Endothelial cell of umbilical vein (primary cell): ENCODE measurements at regions not wholly inside any gene's neighbourhood (a gene's known extent, or its start where the extent isn't known, plus 50 kb on each side); places are given as distances from the start of the nearest gene placed in this dataset.
A peak's percentile ranks its signal among the peaks of the same experiment; 100 is the strongest.

Source experiments
- BruUV-seq: library from RNA; stranded (reverse); fragments of 400-500 nt; replicated peaks from 2 replicates; lab custom pipeline; 2021; lab: Mats Ljungman, UMichigan
- CTCF ChIA-PET: fragments of 300-600, 350-600 bp; sonication (Branson Sonifier 250); formaldehyde crosslinking; loops from one replicate; lab custom pipeline; 2021; ENCODE audit warnings: antibody characterized with exemption, inconsistent platforms; lab: Charles Lee
- POLR2A ChIA-PET: fragments of 300-600, 350-600 bp; sonication (Branson Sonifier 250); formaldehyde crosslinking; loops from one replicate; lab custom pipeline; 2021; ENCODE audit warnings: antibody characterized with exemption, inconsistent platforms; lab: Charles Lee
- DNase-seq: peaks from one replicate; pipeline ENCODE4 v3.0.0-alpha.2; 2011; ENCODE audit warnings: low read depth, low spot score
- FAIRE-seq: peaks from 2 replicates; lab custom pipeline; 2011; peaks lifted over from hg19 to GRCh38; lab: Jason Lieb, UNC
- H2AFZ ChIP-seq: 2 replicates; pipeline ENCODE4 v1.6.0; 2012; ENCODE audit warnings: low read depth, low read length, control low read depth, inconsistent platforms
- H3K27ac ChIP-seq: 2 replicates; pipeline ENCODE4 v1.5.1; 2011; ENCODE audit warnings: low read depth, mild to moderate bottlenecking, control low read depth, low read length, moderate library complexity; ENCODE audit not compliant: insufficient read depth
- H3K27me3 ChIP-seq, 2 experiments: 2 replicates each; pipeline versions ENCODE4 v1.6.0 to v1.6.1; 2011; ENCODE audit warnings: low read length in 2 of 2, mixed read lengths in 1 of 2; ENCODE audit not compliant: control insufficient read depth in 2 of 2, insufficient read depth in 2 of 2
- H3K36me3 ChIP-seq, 2 experiments: 2 replicates in 1 of 2; 3 replicates in 1 of 2; pipeline ENCODE4 v1.5.1; 2011; ENCODE audit warnings: low read length in 2 of 2, mild to moderate bottlenecking in 1 of 2, moderate library complexity in 1 of 2; ENCODE audit not compliant: control insufficient read depth in 2 of 2, insufficient read depth in 2 of 2; ENCODE audit errors: extremely low read depth in 1 of 2
- H3K4me1 ChIP-seq: 3 replicates; pipeline ENCODE4 v1.5.1; 2011; ENCODE audit warnings: mild to moderate bottlenecking, low read length; ENCODE audit not compliant: control insufficient read depth, insufficient read depth; ENCODE audit errors: extremely low read depth
- H3K4me2 ChIP-seq: 2 replicates; pipeline ENCODE4 v1.6.1; 2011; ENCODE audit warnings: low read length, control low read depth, mixed read lengths; ENCODE audit not compliant: insufficient read depth
- H3K4me3 ChIP-seq, 3 experiments: fragments of 200-600 bp in 1 of 3; sonication (generic), shearing (Covaris generic) in 1 of 3; replicated peaks in 1 of 3; 2 replicates each; pipeline ENCODE4 v1.5.1; 2011 to 2016; ENCODE audit warnings: control low read depth in 3 of 3, low read length in 3 of 3, mild to moderate bottlenecking in 2 of 3, inconsistent platforms in 1 of 3, low read depth in 1 of 3, moderate library complexity in 1 of 3; ENCODE audit not compliant: insufficient read depth in 1 of 3
- H3K79me2 ChIP-seq: 2 replicates; pipeline ENCODE4 v1.6.0; 2012; ENCODE audit warnings: low read length, inconsistent platforms; ENCODE audit not compliant: control insufficient read depth, insufficient read depth
- H3K9ac ChIP-seq: replicated peaks from 2 replicates; pipeline ENCODE3; 2011; ENCODE audit warnings: low read length, control low read depth; ENCODE audit not compliant: insufficient read depth; ENCODE audit errors: extremely low read depth
- H3K9me1 ChIP-seq: replicated peaks from 3 replicates; pipeline ENCODE4 v1.6.0; 2011; ENCODE audit warnings: mild to moderate bottlenecking, low read length; ENCODE audit not compliant: control insufficient read depth, insufficient read depth; ENCODE audit errors: extremely low read depth
- H3K9me3 ChIP-seq: replicated peaks from 2 replicates; pipeline ENCODE4 v1.5.1; 2012; ENCODE audit warnings: low read length, inconsistent platforms; ENCODE audit not compliant: control insufficient read depth, insufficient read depth
- H4K20me1 ChIP-seq: replicated peaks from 2 replicates; pipeline ENCODE3; 2011; ENCODE audit warnings: mild to moderate bottlenecking, low read length; ENCODE audit not compliant: control insufficient read depth, insufficient read depth; ENCODE audit errors: extremely low read depth
- CTCF ChIP-seq, 2 donors: IDR thresholded peaks; 1 replicate in 1 of 2; 2 replicates in 1 of 2; pipeline ENCODE4 v1.5.1; 2011; ENCODE audit warnings: low read length in 2 of 2, mild to moderate bottlenecking in 2 of 2, moderate library complexity in 2 of 2, control low read depth in 1 of 2, inconsistent platforms in 1 of 2, low read depth in 1 of 2; ENCODE audit not compliant: insufficient read depth in 1 of 2; ENCODE audit errors: extremely low read depth in 1 of 2
- EZH2 ChIP-seq: IDR thresholded peaks from 2 replicates; pipeline ENCODE4 v1.6.1; 2012; ENCODE audit warnings: borderline replicate concordance, low read depth, mild to moderate bottlenecking, moderate library complexity, low read length, inconsistent platforms; ENCODE audit not compliant: severe bottlenecking
- FOS ChIP-seq: IDR thresholded peaks from 2 replicates; pipeline ENCODE4 v1.6.1; 2011; ENCODE audit warnings: mild to moderate bottlenecking, low read length, moderate library complexity, borderline replicate concordance; ENCODE audit not compliant: insufficient read depth
- GATA2 ChIP-seq: IDR thresholded peaks from 2 replicates; pipeline ENCODE4 v1.7.0; 2011; ENCODE audit warnings: low read depth, mild to moderate bottlenecking, moderate library complexity, mixed read lengths, low read length; ENCODE audit not compliant: insufficient read length, insufficient read depth
- JUN ChIP-seq: IDR thresholded peaks from 2 replicates; pipeline ENCODE4 v1.6.1; 2011; ENCODE audit warnings: borderline replicate concordance, low read depth; ENCODE audit not compliant: insufficient read length, insufficient read depth
- MAX ChIP-seq: IDR thresholded peaks from 2 replicates; pipeline ENCODE4 v1.6.1; 2011; ENCODE audit not compliant: insufficient read depth, insufficient read length
- MYC ChIP-seq: IDR thresholded peaks from one replicate; pipeline ENCODE4 v1.6.1; 2011; ENCODE audit warnings: mild to moderate bottlenecking, low read depth, low read length
- POLR2A ChIP-seq: IDR thresholded peaks from 2 replicates; pipeline ENCODE4 v1.6.1; 2012; ENCODE audit warnings: low read depth, mild to moderate bottlenecking, control low read depth, low read length
- POLR2AphosphoS5 ChIP-seq: IDR thresholded peaks from 2 replicates; pipeline ENCODE4 v1.6.1; 2012; ENCODE audit warnings: low read depth, mild to moderate bottlenecking, control low read depth, low read length, moderate library complexity; ENCODE audit not compliant: insufficient read depth
- dilution Hi-C: fragments of 300-500 bp; cut with MboI; formaldehyde crosslinking; loops from one replicate; pipeline ENCODE4 v1.15.0; 2019; ENCODE audit warnings: low sequenced_read_pairs; ENCODE audit not compliant: extremely low pct_ligation_motif_present
- intact Hi-C: fragments of 100-400 bp; cut with micrococcal nuclease; formaldehyde crosslinking; loops from one replicate; pipeline ENCODE4 v1.10.0; 2022

GRCh38 chr10:31584876-31585275 is 265.9 kb downstream of the ZEB1 start:
- Histone ChIP-seq H3K4me1 (peaks cover 9% of the 10 kb centered on the region), H3K79me2 (no peaks in the 10 kb centered on the region), H4K20me1 (no peaks in the 10 kb centered on the region), H3K9me3 (no peaks in the 10 kb centered on the region), H3K27ac (no peak overlapping the region), H3K9me1 (no peaks in the 10 kb centered on the region), H3K9ac (no peak overlapping the region), H3K4me3 (no peak overlapping the region), H3K36me3 (no peaks in the 10 kb centered on the region), H2AFZ (peak overlapping the region; percentile 11), H3K4me2 (no peak overlapping the region), H3K27me3 (no peaks in the 10 kb centered on the region)
- TF ChIP-seq POLR2A: no peak
- TF ChIP-seq POLR2AphosphoS5: no peak
- TF ChIP-seq GATA2: no peak
- no peak for TF ChIP-seq FOS
- no peak for TF ChIP-seq MAX
- no peak for TF ChIP-seq MYC
- TF ChIP-seq EZH2: no peak
- TF ChIP-seq JUN: no peak
- no peak for TF ChIP-seq CTCF (IDR thresholded peaks at IDR 0.05; ENCODE audit: extremely low read depth in 1 of 2, insufficient read depth in 1 of 2, low read depth in 1 of 2, low read length in 2 of 2)
- dilution Hi-C loops: no loop called here
- ChIA-PET POLR2A (no interaction called here), CTCF (interaction anchor here (1.3 kb wide), 1 partner anchor 9 kb away, joined by 4 read pairs; no protein-coding TSS in a partner anchor)
- FAIRE-seq (no peak), DNase-seq (no peak)
- intact Hi-C loops: no loop called here
- BruUV-seq: no TSS peak
